ENCODE measurements at regions not wholly inside any gene's neighbourhood (a gene's known extent, or its start where the extent isn't known, plus 50 kb on each side); places are given as distances from the start of the nearest gene placed in this dataset.

DNA sequence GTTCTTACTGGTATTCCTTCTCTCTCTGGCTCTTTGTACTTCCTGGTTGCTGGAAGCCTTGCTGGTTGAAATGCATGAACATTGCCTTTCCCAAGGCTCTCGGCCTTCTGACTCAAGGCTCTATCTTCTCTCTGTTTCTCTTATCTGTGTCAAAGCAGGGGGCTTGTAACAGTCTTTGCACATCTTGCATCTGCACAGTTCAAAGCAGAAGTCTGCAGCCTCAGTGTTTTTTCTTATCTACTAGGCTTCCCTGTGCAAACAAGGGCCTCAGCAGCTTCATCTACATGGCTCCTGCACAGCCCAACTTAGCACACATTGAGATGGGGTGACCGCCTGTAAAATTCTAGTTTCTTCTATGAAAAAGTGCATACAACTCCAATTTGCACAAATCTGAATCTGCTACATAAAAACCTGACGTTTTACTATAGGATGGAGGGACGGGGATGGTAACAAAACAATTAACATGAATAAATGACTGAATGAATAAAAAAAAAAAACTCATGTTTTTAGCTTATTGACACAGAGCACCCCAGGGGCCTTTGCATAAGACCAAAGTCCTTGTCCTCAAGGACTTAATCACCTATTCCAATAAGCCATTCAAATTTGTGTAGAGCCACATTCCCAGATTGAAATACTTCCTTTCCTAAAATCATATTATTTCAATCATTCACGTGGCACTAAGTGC, 458.3 kb downstream of the LMO4 start:
- Mint-ChIP-seq H3K27ac (no peak overlapping the region), H3K4me3 (no peak overlapping the region), H3K4me1 (peaks cover 23% of the 10 kb centered on the region), H3K27me3 (ENCODE audit: low read depth) (no peaks in the 10 kb centered on the region), H3K9me3 (peaks cover 9% of the 10 kb centered on the region; the same call in 1 of the 2 replicates), H3K36me3 (no peaks in the 10 kb centered on the region)
- ChIA-PET CTCF (no interaction called here), POLR2A (no interaction called here)
- TF ChIP-seq ZNF219 (CRISPR knock-in tag; IDR thresholded peaks at IDR 0.05; ENCODE audit: borderline replicate concordance) (no peak), ATF1 (CRISPR knock-in tag; IDR thresholded peaks at IDR 0.05) (no peak)
- TF ChIP-seq, protein P1, sequence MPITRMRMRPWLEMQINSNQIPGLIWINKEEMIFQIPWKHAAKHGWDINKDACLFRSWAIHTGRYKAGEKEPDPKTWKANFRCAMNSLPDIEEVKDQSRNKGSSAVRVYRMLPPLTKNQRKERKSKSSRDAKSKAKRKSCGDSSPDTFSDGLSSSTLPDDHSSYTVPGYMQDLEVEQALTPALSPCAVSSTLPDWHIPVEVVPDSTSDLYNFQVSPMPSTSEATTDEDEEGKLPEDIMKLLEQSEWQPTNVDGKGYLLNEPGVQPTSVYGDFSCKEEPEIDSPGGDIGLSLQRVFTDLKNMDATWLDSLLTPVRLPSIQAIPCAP (CRISPR knock-in tag; IDR thresholded peaks at IDR 0.05): no peak
- TF ChIP-seq, protein P2, sequence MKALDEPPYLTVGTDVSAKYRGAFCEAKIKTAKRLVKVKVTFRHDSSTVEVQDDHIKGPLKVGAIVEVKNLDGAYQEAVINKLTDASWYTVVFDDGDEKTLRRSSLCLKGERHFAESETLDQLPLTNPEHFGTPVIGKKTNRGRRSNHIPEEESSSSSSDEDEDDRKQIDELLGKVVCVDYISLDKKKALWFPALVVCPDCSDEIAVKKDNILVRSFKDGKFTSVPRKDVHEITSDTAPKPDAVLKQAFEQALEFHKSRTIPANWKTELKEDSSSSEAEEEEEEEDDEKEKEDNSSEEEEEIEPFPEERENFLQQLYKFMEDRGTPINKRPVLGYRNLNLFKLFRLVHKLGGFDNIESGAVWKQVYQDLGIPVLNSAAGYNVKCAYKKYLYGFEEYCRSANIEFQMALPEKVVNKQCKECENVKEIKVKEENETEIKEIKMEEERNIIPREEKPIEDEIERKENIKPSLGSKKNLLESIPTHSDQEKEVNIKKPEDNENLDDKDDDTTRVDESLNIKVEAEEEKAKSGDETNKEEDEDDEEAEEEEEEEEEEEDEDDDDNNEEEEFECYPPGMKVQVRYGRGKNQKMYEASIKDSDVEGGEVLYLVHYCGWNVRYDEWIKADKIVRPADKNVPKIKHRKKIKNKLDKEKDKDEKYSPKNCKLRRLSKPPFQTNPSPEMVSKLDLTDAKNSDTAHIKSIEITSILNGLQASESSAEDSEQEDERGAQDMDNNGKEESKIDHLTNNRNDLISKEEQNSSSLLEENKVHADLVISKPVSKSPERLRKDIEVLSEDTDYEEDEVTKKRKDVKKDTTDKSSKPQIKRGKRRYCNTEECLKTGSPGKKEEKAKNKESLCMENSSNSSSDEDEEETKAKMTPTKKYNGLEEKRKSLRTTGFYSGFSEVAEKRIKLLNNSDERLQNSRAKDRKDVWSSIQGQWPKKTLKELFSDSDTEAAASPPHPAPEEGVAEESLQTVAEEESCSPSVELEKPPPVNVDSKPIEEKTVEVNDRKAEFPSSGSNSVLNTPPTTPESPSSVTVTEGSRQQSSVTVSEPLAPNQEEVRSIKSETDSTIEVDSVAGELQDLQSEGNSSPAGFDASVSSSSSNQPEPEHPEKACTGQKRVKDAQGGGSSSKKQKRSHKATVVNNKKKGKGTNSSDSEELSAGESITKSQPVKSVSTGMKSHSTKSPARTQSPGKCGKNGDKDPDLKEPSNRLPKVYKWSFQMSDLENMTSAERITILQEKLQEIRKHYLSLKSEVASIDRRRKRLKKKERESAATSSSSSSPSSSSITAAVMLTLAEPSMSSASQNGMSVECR (CRISPR knock-in tag; IDR thresholded peaks at IDR 0.05; ENCODE audit: borderline replicate concordance): no peak
- ATAC-seq: no peak
- DNase-seq (ENCODE audit: low spot score): no peak

DNA sequence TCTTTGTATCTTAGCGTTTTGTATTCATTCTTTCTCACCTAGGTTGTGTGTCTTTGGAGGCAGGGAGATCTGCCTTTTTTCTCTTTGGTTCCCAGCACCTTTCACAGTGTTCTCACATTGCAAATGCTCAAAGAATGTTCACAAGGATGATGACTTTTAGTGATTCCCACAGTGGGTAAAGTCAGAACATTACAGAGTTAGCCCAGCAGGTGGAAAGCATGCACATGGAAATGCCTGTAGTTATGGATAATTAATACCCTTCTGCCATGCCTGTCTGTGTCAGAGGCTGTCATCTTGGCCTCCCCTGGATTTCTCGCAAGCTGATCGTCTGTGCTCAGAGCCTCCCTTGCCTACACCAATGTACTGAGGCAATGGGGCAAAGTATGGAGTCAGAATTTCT, 458.9 kb downstream of the LMO4 start:
- Mint-ChIP-seq H3K9me3 (peaks cover 9% of the 10 kb centered on the region; the same call in 1 of the 2 replicates), H3K4me3 (no peak overlapping the region)

More for the DNA sequence above, 458.9 kb downstream of the LMO4 start:
- Mint-ChIP-seq H3K36me3 (no peaks in the 10 kb centered on the region), H3K27me3 (ENCODE audit: low read depth) (no peaks in the 10 kb centered on the region), H3K4me1 (peaks cover 29% of the 10 kb centered on the region), H3K27ac (no peak overlapping the region)
- no peak for DNase-seq (ENCODE audit: low spot score)
- CTCF ChIA-PET: no interaction called here
- POLR2A ChIA-PET: no interaction called here
- ATAC-seq: no peak
- TF ChIP-seq, protein P3, sequence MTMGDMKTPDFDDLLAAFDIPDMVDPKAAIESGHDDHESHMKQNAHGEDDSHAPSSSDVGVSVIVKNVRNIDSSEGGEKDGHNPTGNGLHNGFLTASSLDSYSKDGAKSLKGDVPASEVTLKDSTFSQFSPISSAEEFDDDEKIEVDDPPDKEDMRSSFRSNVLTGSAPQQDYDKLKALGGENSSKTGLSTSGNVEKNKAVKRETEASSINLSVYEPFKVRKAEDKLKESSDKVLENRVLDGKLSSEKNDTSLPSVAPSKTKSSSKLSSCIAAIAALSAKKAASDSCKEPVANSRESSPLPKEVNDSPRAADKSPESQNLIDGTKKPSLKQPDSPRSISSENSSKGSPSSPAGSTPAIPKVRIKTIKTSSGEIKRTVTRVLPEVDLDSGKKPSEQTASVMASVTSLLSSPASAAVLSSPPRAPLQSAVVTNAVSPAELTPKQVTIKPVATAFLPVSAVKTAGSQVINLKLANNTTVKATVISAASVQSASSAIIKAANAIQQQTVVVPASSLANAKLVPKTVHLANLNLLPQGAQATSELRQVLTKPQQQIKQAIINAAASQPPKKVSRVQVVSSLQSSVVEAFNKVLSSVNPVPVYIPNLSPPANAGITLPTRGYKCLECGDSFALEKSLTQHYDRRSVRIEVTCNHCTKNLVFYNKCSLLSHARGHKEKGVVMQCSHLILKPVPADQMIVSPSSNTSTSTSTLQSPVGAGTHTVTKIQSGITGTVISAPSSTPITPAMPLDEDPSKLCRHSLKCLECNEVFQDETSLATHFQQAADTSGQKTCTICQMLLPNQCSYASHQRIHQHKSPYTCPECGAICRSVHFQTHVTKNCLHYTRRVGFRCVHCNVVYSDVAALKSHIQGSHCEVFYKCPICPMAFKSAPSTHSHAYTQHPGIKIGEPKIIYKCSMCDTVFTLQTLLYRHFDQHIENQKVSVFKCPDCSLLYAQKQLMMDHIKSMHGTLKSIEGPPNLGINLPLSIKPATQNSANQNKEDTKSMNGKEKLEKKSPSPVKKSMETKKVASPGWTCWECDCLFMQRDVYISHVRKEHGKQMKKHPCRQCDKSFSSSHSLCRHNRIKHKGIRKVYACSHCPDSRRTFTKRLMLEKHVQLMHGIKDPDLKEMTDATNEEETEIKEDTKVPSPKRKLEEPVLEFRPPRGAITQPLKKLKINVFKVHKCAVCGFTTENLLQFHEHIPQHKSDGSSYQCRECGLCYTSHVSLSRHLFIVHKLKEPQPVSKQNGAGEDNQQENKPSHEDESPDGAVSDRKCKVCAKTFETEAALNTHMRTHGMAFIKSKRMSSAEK (CRISPR knock-in tag; IDR thresholded peaks at IDR 0.05; ENCODE audit: borderline replicate concordance): no peak
- TF ChIP-seq, protein P4, sequence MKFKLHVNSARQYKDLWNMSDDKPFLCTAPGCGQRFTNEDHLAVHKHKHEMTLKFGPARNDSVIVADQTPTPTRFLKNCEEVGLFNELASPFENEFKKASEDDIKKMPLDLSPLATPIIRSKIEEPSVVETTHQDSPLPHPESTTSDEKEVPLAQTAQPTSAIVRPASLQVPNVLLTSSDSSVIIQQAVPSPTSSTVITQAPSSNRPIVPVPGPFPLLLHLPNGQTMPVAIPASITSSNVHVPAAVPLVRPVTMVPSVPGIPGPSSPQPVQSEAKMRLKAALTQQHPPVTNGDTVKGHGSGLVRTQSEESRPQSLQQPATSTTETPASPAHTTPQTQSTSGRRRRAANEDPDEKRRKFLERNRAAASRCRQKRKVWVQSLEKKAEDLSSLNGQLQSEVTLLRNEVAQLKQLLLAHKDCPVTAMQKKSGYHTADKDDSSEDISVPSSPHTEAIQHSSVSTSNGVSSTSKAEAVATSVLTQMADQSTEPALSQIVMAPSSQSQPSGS (CRISPR knock-in tag; IDR thresholded peaks at IDR 0.05; ENCODE audit: borderline replicate concordance, low read depth): no peak
- TF ChIP-seq TEAD1 (CRISPR knock-in tag; IDR thresholded peaks at IDR 0.05) (no peak), ZNF263 (CRISPR knock-in tag; IDR thresholded peaks at IDR 0.05; ENCODE audit: low read depth) (no peak), ETV6 (CRISPR knock-in tag; IDR thresholded peaks at IDR 0.05) (no peak)
- TF ChIP-seq, protein P5, sequence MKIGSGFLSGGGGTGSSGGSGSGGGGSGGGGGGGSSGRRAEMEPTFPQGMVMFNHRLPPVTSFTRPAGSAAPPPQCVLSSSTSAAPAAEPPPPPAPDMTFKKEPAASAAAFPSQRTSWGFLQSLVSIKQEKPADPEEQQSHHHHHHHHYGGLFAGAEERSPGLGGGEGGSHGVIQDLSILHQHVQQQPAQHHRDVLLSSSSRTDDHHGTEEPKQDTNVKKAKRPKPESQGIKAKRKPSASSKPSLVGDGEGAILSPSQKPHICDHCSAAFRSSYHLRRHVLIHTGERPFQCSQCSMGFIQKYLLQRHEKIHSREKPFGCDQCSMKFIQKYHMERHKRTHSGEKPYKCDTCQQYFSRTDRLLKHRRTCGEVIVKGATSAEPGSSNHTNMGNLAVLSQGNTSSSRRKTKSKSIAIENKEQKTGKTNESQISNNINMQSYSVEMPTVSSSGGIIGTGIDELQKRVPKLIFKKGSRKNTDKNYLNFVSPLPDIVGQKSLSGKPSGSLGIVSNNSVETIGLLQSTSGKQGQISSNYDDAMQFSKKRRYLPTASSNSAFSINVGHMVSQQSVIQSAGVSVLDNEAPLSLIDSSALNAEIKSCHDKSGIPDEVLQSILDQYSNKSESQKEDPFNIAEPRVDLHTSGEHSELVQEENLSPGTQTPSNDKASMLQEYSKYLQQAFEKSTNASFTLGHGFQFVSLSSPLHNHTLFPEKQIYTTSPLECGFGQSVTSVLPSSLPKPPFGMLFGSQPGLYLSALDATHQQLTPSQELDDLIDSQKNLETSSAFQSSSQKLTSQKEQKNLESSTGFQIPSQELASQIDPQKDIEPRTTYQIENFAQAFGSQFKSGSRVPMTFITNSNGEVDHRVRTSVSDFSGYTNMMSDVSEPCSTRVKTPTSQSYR (CRISPR knock-in tag; IDR thresholded peaks at IDR 0.05): no peak
- TF ChIP-seq, protein P6, sequence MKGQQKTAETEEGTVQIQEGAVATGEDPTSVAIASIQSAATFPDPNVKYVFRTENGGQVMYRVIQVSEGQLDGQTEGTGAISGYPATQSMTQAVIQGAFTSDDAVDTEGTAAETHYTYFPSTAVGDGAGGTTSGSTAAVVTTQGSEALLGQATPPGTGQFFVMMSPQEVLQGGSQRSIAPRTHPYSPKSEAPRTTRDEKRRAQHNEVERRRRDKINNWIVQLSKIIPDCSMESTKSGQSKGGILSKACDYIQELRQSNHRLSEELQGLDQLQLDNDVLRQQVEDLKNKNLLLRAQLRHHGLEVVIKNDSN (CRISPR knock-in tag; IDR thresholded peaks at IDR 0.05): no peak
- TF ChIP-seq, protein P7, sequence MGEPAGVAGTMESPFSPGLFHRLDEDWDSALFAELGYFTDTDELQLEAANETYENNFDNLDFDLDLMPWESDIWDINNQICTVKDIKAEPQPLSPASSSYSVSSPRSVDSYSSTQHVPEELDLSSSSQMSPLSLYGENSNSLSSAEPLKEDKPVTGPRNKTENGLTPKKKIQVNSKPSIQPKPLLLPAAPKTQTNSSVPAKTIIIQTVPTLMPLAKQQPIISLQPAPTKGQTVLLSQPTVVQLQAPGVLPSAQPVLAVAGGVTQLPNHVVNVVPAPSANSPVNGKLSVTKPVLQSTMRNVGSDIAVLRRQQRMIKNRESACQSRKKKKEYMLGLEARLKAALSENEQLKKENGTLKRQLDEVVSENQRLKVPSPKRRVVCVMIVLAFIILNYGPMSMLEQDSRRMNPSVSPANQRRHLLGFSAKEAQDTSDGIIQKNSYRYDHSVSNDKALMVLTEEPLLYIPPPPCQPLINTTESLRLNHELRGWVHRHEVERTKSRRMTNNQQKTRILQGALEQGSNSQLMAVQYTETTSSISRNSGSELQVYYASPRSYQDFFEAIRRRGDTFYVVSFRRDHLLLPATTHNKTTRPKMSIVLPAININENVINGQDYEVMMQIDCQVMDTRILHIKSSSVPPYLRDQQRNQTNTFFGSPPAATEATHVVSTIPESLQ (CRISPR knock-in tag; IDR thresholded peaks at IDR 0.05): no peak
